GM23248 (cell line): ENCODE measurements at regions not wholly inside any gene's neighbourhood (a gene's known extent, or its start where the extent isn't known, plus 50 kb on each side); places are given as distances from the start of the nearest gene placed in this dataset.

Experiments used
- EZH2 ChIP-seq: fragments of 200-600 bp; sonication (generic); IDR thresholded peaks from 2 replicates; pipeline ENCODE4 v1.6.1; 2018; ENCODE audit warnings: antibody characterized with exemption, mild to moderate bottlenecking; ENCODE audit not compliant: insufficient read depth, poor library complexity, severe bottlenecking
- EZH2phosphoT487 ChIP-seq: fragments of 200-600 bp; sonication (generic); IDR thresholded peaks from 2 replicates; pipeline ENCODE4 v1.6.1; 2018; ENCODE audit warnings: antibody characterized with exemption, moderate library complexity, mild to moderate bottlenecking, low read depth; ENCODE audit not compliant: insufficient read depth

GRCh38 chr18:70622622-70623419, 334.0 kb downstream of the SOCS6 start:
- no peak for TF ChIP-seq EZH2
- no peak for TF ChIP-seq EZH2phosphoT487
